ENCODE measurements at regions not wholly inside any gene's neighbourhood (a gene's known extent, or its start where the extent isn't known, plus 50 kb on each side); places are given as distances from the start of the nearest gene placed in this dataset.

- TF ChIP-seq HMGXB4 (CRISPR knock-in tag; IDR thresholded peaks at IDR 0.05) (no peak), TP53 (CRISPR knock-in tag; IDR thresholded peaks at IDR 0.05) (no peak), ESRRA (CRISPR knock-in tag; IDR thresholded peaks at IDR 0.05; ENCODE audit: borderline replicate concordance) (no peak), SP1 (CRISPR knock-in tag; conservative IDR thresholded peaks at IDR 0.05) (no peak)
- TF ChIP-seq, protein P1, sequence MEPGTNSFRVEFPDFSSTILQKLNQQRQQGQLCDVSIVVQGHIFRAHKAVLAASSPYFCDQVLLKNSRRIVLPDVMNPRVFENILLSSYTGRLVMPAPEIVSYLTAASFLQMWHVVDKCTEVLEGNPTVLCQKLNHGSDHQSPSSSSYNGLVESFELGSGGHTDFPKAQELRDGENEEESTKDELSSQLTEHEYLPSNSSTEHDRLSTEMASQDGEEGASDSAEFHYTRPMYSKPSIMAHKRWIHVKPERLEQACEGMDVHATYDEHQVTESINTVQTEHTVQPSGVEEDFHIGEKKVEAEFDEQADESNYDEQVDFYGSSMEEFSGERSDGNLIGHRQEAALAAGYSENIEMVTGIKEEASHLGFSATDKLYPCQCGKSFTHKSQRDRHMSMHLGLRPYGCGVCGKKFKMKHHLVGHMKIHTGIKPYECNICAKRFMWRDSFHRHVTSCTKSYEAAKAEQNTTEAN (CRISPR knock-in tag; IDR thresholded peaks at IDR 0.05), result no peak
Measured at GRCh38 chr11:127651888-127652221, 651.3 kb upstream of the KIRREL3 start (continued).

DNA sequence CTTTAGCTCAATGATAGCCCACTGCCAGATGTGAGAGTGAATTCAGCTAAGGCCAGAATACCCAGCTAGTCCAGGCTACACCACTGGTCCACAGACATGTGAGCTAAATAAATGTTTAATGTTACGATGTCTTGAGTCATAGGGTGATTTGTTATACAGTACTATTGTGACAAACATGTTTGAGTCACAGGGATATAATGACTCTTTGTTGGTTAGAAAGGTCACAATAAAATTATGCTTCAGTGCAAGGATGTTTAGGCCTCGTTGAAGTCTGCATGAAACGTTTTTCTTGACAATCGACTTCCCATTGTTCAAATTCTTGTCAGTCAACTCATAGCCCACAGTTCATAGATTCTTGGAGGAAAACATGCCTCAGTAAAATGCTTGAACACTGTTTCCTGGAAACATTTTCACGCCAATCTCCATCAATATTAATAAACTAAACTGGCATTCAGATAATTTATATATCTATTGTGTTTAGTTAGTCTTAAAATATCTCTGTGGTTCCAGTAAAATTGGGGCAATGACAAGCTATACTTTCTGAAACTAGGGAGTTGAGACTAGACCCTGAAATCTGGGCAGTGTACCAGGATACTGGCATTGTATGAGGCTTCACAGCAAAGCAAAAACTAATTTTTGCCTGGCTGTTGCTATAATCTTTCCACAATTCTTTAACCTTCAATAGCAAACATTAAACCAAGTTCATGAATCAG, 650.8 kb upstream of the KIRREL3 start:
- POLR2A ChIA-PET, result no interaction called here
- CTCF ChIA-PET, result no interaction called here
- TF ChIP-seq, protein P2, sequence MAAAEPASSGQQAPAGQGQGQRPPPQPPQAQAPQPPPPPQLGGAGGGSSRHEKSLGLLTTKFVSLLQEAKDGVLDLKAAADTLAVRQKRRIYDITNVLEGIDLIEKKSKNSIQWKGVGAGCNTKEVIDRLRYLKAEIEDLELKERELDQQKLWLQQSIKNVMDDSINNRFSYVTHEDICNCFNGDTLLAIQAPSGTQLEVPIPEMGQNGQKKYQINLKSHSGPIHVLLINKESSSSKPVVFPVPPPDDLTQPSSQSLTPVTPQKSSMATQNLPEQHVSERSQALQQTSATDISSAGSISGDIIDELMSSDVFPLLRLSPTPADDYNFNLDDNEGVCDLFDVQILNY (CRISPR knock-in tag; IDR thresholded peaks at IDR 0.05), result no peak
- TF ChIP-seq NR1H2 (CRISPR knock-in tag; IDR thresholded peaks at IDR 0.05), result no peak
- Mint-ChIP-seq H3K4me3 (no peak overlapping the region), H3K27me3 (ENCODE audit: low read depth) (peaks cover 1% of the 10 kb centered on the region; the same call in 1 of the 2 replicates), H3K9me3 (0 out of 2 replicates have a peak, but pooled peaks cover under 1% of the 10 kb centered on the region), H3K27ac (no peak overlapping the region), H3K36me3 (no peaks in the 10 kb centered on the region), H3K4me1 (peaks cover 4% of the 10 kb centered on the region)
- ATAC-seq (no peak), DNase-seq (ENCODE audit: low spot score) (no peak)

- no peak for ATAC-seq
- CTCF ChIA-PET, result no interaction called here
- Mint-ChIP-seq H3K4me3 (no peak overlapping the region), H3K4me1 (no peaks in the 10 kb centered on the region), H3K9me3 (no peaks in the 10 kb centered on the region), H3K36me3 (no peaks in the 10 kb centered on the region), H3K27me3 (ENCODE audit: low read depth) (no peaks in the 10 kb centered on the region), H3K27ac (no peak overlapping the region)
- DNase-seq (ENCODE audit: low spot score), result no peak
- no peak for TF ChIP-seq HMGXB4 (CRISPR knock-in tag; IDR thresholded peaks at IDR 0.05)
- TF ChIP-seq NR1H2 (CRISPR knock-in tag; IDR thresholded peaks at IDR 0.05), result no peak
- no peak for TF ChIP-seq JUN (CRISPR knock-in tag; IDR thresholded peaks at IDR 0.05)
- TF ChIP-seq GABPB1 (CRISPR knock-in tag; IDR thresholded peaks at IDR 0.05), result no peak
- no peak for TF ChIP-seq MYBL2 (CRISPR knock-in tag; IDR thresholded peaks at IDR 0.05)
- no peak for TF ChIP-seq PRRX2 (CRISPR knock-in tag; IDR thresholded peaks at IDR 0.05)
- POLR2A ChIA-PET, result no interaction called here
Measured at GRCh38 chr11:127649958-127650357, 649.4 kb upstream of the KIRREL3 start.

DNA sequence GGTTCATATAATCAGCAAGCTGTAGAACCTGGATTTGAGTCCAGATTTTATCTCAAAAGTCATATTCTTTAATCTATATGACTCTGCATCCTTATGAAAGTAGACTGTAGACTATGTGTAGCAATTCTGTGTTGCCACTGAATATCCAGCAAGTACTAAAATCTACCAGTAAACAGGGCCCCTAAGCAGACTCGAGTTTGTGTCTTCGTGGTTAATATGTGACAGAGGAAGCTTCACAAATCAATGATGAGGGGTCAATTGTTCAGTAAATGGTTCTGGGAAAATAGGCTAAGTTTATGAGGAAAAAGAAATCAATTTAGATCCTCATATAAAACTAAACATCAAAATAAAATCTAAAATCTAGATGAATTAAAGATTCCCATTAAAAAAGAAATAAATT, 648.5 kb upstream of the KIRREL3 start:
- H3K27ac Mint-ChIP-seq, result no peak overlapping the region
- ATAC-seq, result no peak
- no peak overlapping the region for H3K4me3 Mint-ChIP-seq
- H3K4me1 Mint-ChIP-seq, result no peaks in the 10 kb centered on the region
- H3K36me3 Mint-ChIP-seq, result no peaks in the 10 kb centered on the region
- TF ChIP-seq GABPB1 (CRISPR knock-in tag; IDR thresholded peaks at IDR 0.05) (no peak), CREB1 (CRISPR knock-in tag; IDR thresholded peaks at IDR 0.05) (no peak), NR1H2 (CRISPR knock-in tag; IDR thresholded peaks at IDR 0.05) (no peak), JAZF1 (CRISPR knock-in tag; IDR thresholded peaks at IDR 0.05) (no peak), MLX (CRISPR knock-in tag; IDR thresholded peaks at IDR 0.05) (no peak)
- TF ChIP-seq, protein P3, sequence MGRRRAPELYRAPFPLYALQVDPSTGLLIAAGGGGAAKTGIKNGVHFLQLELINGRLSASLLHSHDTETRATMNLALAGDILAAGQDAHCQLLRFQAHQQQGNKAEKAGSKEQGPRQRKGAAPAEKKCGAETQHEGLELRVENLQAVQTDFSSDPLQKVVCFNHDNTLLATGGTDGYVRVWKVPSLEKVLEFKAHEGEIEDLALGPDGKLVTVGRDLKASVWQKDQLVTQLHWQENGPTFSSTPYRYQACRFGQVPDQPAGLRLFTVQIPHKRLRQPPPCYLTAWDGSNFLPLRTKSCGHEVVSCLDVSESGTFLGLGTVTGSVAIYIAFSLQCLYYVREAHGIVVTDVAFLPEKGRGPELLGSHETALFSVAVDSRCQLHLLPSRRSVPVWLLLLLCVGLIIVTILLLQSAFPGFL (CRISPR knock-in tag; IDR thresholded peaks at IDR 0.05; ENCODE audit: borderline replicate concordance), result no peak
- ChIA-PET CTCF (no interaction called here), POLR2A (no interaction called here)
- H3K27me3 Mint-ChIP-seq (ENCODE audit: low read depth), result no peaks in the 10 kb centered on the region
- DNase-seq (ENCODE audit: low spot score), result no peak
- no peaks in the 10 kb centered on the region for H3K9me3 Mint-ChIP-seq

All from WTC11 (cell line).